SK-N-SH treated with all-trans-retinoic acid at 6 μM for 48 hours (cell line): ENCODE measurements at regions not wholly inside any gene's neighbourhood (a gene's known extent, or its start where the extent isn't known, plus 50 kb on each side); places are given as distances from the start of the nearest gene placed in this dataset.

ENCODE experiments used
- ATAC-seq: fragments of 200-7000 bp; cut with Tn5 transposase; 3 replicates; pipeline ENCODE4 v1.9.1; 2020; ENCODE audit warnings: mild to moderate bottlenecking, moderate library complexity
- ARNTL ChIP-seq: fragments of 450-650 bp; formaldehyde crosslinking; IDR thresholded peaks from 2 replicates; pipeline ENCODE4 v1.5.0; 2020; ENCODE audit warnings: low read depth, mild to moderate bottlenecking, moderate library complexity, borderline replicate concordance
- BACH2 ChIP-seq: fragments of 250-450 bp; sonication (Bioruptor Pico); IDR thresholded peaks from 2 replicates; pipeline ENCODE4 v1.9.0; 2021; ENCODE audit warnings: mild to moderate bottlenecking, borderline replicate concordance
- CREB5 ChIP-seq: fragments of 250-450 bp; sonication (Bioruptor Pico); IDR thresholded peaks from 2 replicates; pipeline ENCODE4 v1.5.1; 2020; ENCODE audit warnings: low read depth, mild to moderate bottlenecking, moderate library complexity
- CSDC2 ChIP-seq: fragments of 250-450 bp; sonication (Bioruptor Pico); IDR thresholded peaks from 2 replicates; pipeline ENCODE4 v1.5.0; 2020; ENCODE audit warnings: mild to moderate bottlenecking, moderate library complexity
- CSRNP3 ChIP-seq: fragments of 250-450 bp; sonication (Bioruptor Pico); IDR thresholded peaks from 2 replicates; pipeline ENCODE4 v1.5.1; 2021; ENCODE audit warnings: mild to moderate bottlenecking, moderate library complexity
- ESRRG ChIP-seq: fragments of 250-450 bp; sonication (Bioruptor Pico); IDR thresholded peaks from 2 replicates; pipeline ENCODE4 v1.6.1; 2021; ENCODE audit warnings: mild to moderate bottlenecking
- GLIS3 ChIP-seq: fragments of 250-450 bp; sonication (Bioruptor Pico); IDR thresholded peaks from 2 replicates; pipeline ENCODE4 v1.5.0; 2020; ENCODE audit warnings: mild to moderate bottlenecking, moderate library complexity
- ISL1 ChIP-seq: fragments of 250-450 bp; sonication (Bioruptor Pico); IDR thresholded peaks from 2 replicates; pipeline ENCODE4 v2.1.2; 2022; ENCODE audit warnings: mild to moderate bottlenecking, moderate library complexity
- OSR1 ChIP-seq: fragments of 250-450 bp; sonication (Bioruptor Pico); IDR thresholded peaks from 2 replicates; pipeline ENCODE4 v1.8.0; 2022; ENCODE audit warnings: moderate library complexity, mild to moderate bottlenecking, inconsistent platforms
- POU6F1 ChIP-seq: fragments of 250-450 bp; sonication (Bioruptor Pico); IDR thresholded peaks from 2 replicates; pipeline ENCODE4 v1.8.0; 2021; ENCODE audit warnings: low read depth, mild to moderate bottlenecking, moderate library complexity, borderline replicate concordance
- PPARA ChIP-seq: fragments of 250-450 bp; sonication (Bioruptor Pico); IDR thresholded peaks from 2 replicates; pipeline ENCODE4 v1.5.0; 2020; ENCODE audit warnings: mild to moderate bottlenecking, borderline replicate concordance
- SNAI2 ChIP-seq: fragments of 250-450 bp; sonication (Bioruptor Pico); IDR thresholded peaks from 2 replicates; pipeline ENCODE4 v1.5.0; 2020; ENCODE audit warnings: mild to moderate bottlenecking, moderate library complexity
- TCF4 ChIP-seq: fragments of 250-450 bp; sonication (Bioruptor Pico); IDR thresholded peaks from 2 replicates; pipeline ENCODE4 v1.8.0; 2021; ENCODE audit warnings: mild to moderate bottlenecking, moderate library complexity, borderline replicate concordance
- TOX ChIP-seq: fragments of 250-450 bp; sonication (Bioruptor Pico); IDR thresholded peaks from 2 replicates; pipeline ENCODE4 v1.8.0; 2021; ENCODE audit warnings: mild to moderate bottlenecking, moderate library complexity, borderline replicate concordance
- TSHZ2 ChIP-seq: fragments of 250-450 bp; sonication (Bioruptor Pico); IDR thresholded peaks from 2 replicates; pipeline ENCODE4 v1.5.0; 2020; ENCODE audit warnings: mild to moderate bottlenecking, moderate library complexity
- ZFP3 ChIP-seq: fragments of 250-450 bp; sonication (Bioruptor Pico); IDR thresholded peaks from 2 replicates; pipeline ENCODE4 v1.5.0; 2020; ENCODE audit warnings: mild to moderate bottlenecking, moderate library complexity
- ZNF565 ChIP-seq: fragments of 450-650 bp; formaldehyde crosslinking; conservative IDR thresholded peaks from 2 replicates; pipeline ENCODE4 v1.5.0; 2020; ENCODE audit warnings: low read depth, mild to moderate bottlenecking, moderate library complexity
- ZNF70 ChIP-seq: fragments of 450-650 bp; formaldehyde crosslinking; IDR thresholded peaks from 2 replicates; pipeline ENCODE4 v1.5.0; 2020; ENCODE audit warnings: mild to moderate bottlenecking, moderate library complexity
- ZNF8 ChIP-seq: fragments of 450-650 bp; formaldehyde crosslinking; IDR thresholded peaks from 2 replicates; pipeline ENCODE4 v1.5.0; 2020; ENCODE audit warnings: mild to moderate bottlenecking, moderate library complexity

GRCh38 chr3:154749514-154749913, 319.5 kb upstream of the GPR149 start (continued):
- TF ChIP-seq POU6F1 (no peak), OSR1 (CRISPR knock-in tag) (no peak), CSRNP3 (no peak)

GRCh38 chr3:154745929-154746328, 315.9 kb upstream of the GPR149 start:
- no peak for ATAC-seq
- no peak for TF ChIP-seq OSR1 (CRISPR knock-in tag)
- TF ChIP-seq ZNF70 (CRISPR knock-in tag): no peak
- no peak for TF ChIP-seq PPARA (CRISPR knock-in tag)
- no peak for TF ChIP-seq TOX (CRISPR knock-in tag)
- TF ChIP-seq POU6F1: no peak
- TF ChIP-seq ESRRG: no peak
- TF ChIP-seq CSRNP3: no peak
- TF ChIP-seq TSHZ2 (CRISPR knock-in tag): no peak
- no peak for TF ChIP-seq CSDC2
- no peak for TF ChIP-seq ZNF565 (CRISPR knock-in tag)
- no peak for TF ChIP-seq TCF4 (CRISPR knock-in tag)
- no peak for TF ChIP-seq GLIS3 (CRISPR knock-in tag)

- ATAC-seq: no peak
- no peak for TF ChIP-seq OSR1 (CRISPR knock-in tag)
- no peak for TF ChIP-seq ISL1 (CRISPR knock-in tag)
- TF ChIP-seq ARNTL: no peak
- TF ChIP-seq GLIS3 (CRISPR knock-in tag): no peak
- no peak for TF ChIP-seq BACH2 (CRISPR knock-in tag)
- no peak for TF ChIP-seq ZNF70 (CRISPR knock-in tag)
- TF ChIP-seq TOX (CRISPR knock-in tag): no peak
- no peak for TF ChIP-seq ZNF8
- TF ChIP-seq, all 23 proteins: peak for 0
These were observed 315.1 kb upstream of the GPR149 start for GRCh38 chr3:154745122-154745521.

- no peak for ATAC-seq
- TF ChIP-seq ESRRG (no peak), PPARA (CRISPR knock-in tag) (no peak), TSHZ2 (CRISPR knock-in tag) (no peak), ZFP3 (CRISPR knock-in tag) (no peak), ZNF565 (CRISPR knock-in tag) (no peak), CREB5 (no peak), CSDC2 (no peak), ARNTL (no peak), SNAI2 (CRISPR knock-in tag) (no peak), ZNF70 (CRISPR knock-in tag) (no peak)
These were observed 313.4 kb upstream of the GPR149 start for GRCh38 chr3:154743418-154743817.
